ENCODE measurements at regions not wholly inside any gene's neighbourhood (a gene's known extent, or its start where the extent isn't known, plus 50 kb on each side); places are given as distances from the start of the nearest gene placed in this dataset.

- intact Hi-C loops (cut with DNase I): no loop called here
- no peak for TF ChIP-seq POLR2A (IDR thresholded peaks at IDR 0.05)
- TF ChIP-seq, protein P1, sequence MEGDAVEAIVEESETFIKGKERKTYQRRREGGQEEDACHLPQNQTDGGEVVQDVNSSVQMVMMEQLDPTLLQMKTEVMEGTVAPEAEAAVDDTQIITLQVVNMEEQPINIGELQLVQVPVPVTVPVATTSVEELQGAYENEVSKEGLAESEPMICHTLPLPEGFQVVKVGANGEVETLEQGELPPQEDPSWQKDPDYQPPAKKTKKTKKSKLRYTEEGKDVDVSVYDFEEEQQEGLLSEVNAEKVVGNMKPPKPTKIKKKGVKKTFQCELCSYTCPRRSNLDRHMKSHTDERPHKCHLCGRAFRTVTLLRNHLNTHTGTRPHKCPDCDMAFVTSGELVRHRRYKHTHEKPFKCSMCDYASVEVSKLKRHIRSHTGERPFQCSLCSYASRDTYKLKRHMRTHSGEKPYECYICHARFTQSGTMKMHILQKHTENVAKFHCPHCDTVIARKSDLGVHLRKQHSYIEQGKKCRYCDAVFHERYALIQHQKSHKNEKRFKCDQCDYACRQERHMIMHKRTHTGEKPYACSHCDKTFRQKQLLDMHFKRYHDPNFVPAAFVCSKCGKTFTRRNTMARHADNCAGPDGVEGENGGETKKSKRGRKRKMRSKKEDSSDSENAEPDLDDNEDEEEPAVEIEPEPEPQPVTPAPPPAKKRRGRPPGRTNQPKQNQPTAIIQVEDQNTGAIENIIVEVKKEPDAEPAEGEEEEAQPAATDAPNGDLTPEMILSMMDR (IDR thresholded peaks at IDR 0.05): no peak
- no peaks in the 10 kb centered on the region for H3K4me1 ChIP-seq
- no peaks in the 10 kb centered on the region for H3K27me3 ChIP-seq
- no peak overlapping the region for H3K27ac ChIP-seq
- H3K9me3 ChIP-seq: no peaks in the 10 kb centered on the region
- no peaks in the 10 kb centered on the region for H3K36me3 ChIP-seq
- no peak overlapping the region for H3K4me3 ChIP-seq (replicated peaks in 1 of 3)
- 85 to 92% methylated on average over 5 of the region's 5 CpGs for WGBS, 2 donors
- DNase-seq: no peak
These were observed 132.0 kb upstream of the MOCS2 start for GRCh38 chr5:53241572-53241971.

DNA sequence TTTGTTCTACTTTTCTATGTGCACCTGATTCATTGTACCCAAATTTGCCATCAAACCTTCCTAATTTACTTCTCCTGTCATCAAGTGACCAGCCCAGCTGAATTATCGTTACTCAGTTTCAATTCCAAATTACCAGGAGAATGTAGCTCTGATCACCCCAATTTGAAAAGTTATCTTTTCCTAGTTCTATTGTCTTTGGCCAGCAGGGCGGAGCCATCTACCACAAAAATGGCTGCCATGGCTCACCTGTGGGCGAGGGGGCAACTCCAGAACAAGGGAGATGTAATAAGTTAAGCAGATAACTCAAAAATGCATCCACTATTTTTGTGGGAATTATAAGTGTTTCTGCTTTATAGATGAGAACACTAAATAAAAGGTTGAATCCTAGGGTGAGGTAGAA lies 133.8 kb upstream of the MOCS2 start:
- intact Hi-C loops (cut with DNase I): no loop called here
- Histone ChIP-seq H3K9me3 (no peaks in the 10 kb centered on the region), H3K27ac (no peak overlapping the region), H3K27me3 (no peaks in the 10 kb centered on the region), H3K4me1 (no peaks in the 10 kb centered on the region), H3K36me3 (no peaks in the 10 kb centered on the region), H3K4me3 (replicated peaks in 1 of 3) (no peak overlapping the region)
- TF ChIP-seq POLR2A (IDR thresholded peaks at IDR 0.05): no peak
- TF ChIP-seq, protein P1 (IDR thresholded peaks at IDR 0.05): no peak
- DNase-seq: no peak
- 63 to 91% methylated on average over 3 of the region's 3 CpGs for WGBS, 2 donors

DNA sequence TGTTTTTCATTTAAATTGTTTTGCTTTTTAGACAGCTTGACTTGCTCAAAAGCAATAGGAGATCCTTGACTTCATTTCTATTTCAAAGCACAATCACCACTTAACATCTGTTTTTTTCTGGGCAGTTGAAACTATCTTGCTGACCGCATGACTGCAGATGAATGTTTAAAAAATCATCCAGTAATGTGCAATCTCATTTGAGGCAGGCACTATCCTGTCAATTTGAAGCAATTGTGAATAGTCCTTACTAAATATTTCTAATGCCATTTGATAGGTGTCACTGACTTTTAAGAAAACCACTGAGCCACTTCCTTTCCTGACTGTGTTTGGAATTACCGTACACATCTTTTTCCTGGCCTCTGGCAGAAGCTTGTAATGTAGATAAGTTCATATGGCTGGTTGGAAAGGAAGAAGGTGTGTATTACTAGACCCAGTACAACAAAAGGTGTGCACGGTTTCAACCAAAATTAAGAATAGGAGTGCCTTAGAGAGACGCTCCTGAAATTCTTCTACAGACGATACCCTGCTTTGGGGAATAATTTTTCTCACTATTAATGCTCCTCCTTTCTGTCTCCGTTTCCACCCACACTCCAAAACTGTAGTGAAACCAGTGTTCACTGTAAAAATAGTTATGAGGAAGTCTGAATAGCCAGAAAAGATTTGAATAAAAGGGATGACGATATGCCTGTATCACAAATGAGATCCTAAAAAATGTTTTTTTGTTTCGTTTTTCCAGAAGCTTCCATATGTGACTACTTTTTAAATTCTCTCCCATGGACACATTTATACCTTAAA lies 136.7 kb upstream of the MOCS2 start:
- intact Hi-C loops (cut with DNase I): no loop called here
- no peak overlapping the region for H3K4me3 ChIP-seq (replicated peaks in 1 of 3)

GRCh38 chr5:53249529-53250200 lies 140.1 kb upstream of the MOCS2 start:
- 50 to 76% methylated on average over 4 of the region's 4 CpGs for WGBS, 2 donors
- no peak for TF ChIP-seq POLR2A (IDR thresholded peaks at IDR 0.05)
- TF ChIP-seq, protein P1 (IDR thresholded peaks at IDR 0.05): no peak
- DNase-seq: no peak
- Histone ChIP-seq H3K4me3 (replicated peaks in 1 of 3) (no peak overlapping the region), H3K4me1 (no peaks in the 10 kb centered on the region), H3K9me3 (no peaks in the 10 kb centered on the region), H3K36me3 (no peaks in the 10 kb centered on the region), H3K27me3 (no peaks in the 10 kb centered on the region), H3K27ac (no peak overlapping the region)
- intact Hi-C loops (cut with DNase I): no loop called here

More for the DNA sequence above, 136.7 kb upstream of the MOCS2 start:
- H3K9me3 ChIP-seq: no peaks in the 10 kb centered on the region
- no peaks in the 10 kb centered on the region for H3K4me1 ChIP-seq
- H3K36me3 ChIP-seq: no peaks in the 10 kb centered on the region
- H3K27me3 ChIP-seq: no peaks in the 10 kb centered on the region
- WGBS, 2 donors: 73 to 74% methylated on average over 8 of the region's 8 CpGs
- no peak for TF ChIP-seq POLR2A (IDR thresholded peaks at IDR 0.05)
- TF ChIP-seq, protein P1 (IDR thresholded peaks at IDR 0.05): no peak
- DNase-seq: no peak
- no peak overlapping the region for H3K27ac ChIP-seq

GRCh38 chr5:53250201-53250550 lies 140.6 kb upstream of the MOCS2 start:
- 93 to 96% methylated on average over 2 of the region's 2 CpGs for WGBS, 2 donors
- Histone ChIP-seq H3K27me3 (no peaks in the 10 kb centered on the region), H3K4me3 (replicated peaks in 1 of 3) (no peak overlapping the region), H3K9me3 (no peaks in the 10 kb centered on the region), H3K36me3 (no peaks in the 10 kb centered on the region), H3K4me1 (no peaks in the 10 kb centered on the region), H3K27ac (no peak overlapping the region)
- TF ChIP-seq, protein P1 (IDR thresholded peaks at IDR 0.05): no peak
- no peak for TF ChIP-seq POLR2A (IDR thresholded peaks at IDR 0.05)
- intact Hi-C loops (cut with DNase I): no loop called here
- DNase-seq: no peak
